Esophagus squamous epithelium (tissue), 4 donors: ENCODE measurements at regions not wholly inside any gene's neighbourhood (a gene's known extent, or its start where the extent isn't known, plus 50 kb on each side); places are given as distances from the start of the nearest gene placed in this dataset.

Experiments
- CTCF ChIP-seq, 6 experiments: fragments of 450-650 bp in 4 of 6; fragments of 200-600 bp in 2 of 6; sonication (generic) in 2 of 6; IDR thresholded peaks; one replicate each; pipeline ENCODE4 v1.5.1; 2016 to 2019; ENCODE audit warnings: antibody characterized with exemption in 6 of 6, mild to moderate bottlenecking in 4 of 6, moderate library complexity in 4 of 6
- POLR2A ChIP-seq, 4 donors: fragments of 450-650 bp; IDR thresholded peaks; one replicate each; pipeline ENCODE4 v1.6.1; 2017; ENCODE audit warnings: antibody characterized with exemption in 4 of 4, mild to moderate bottlenecking in 4 of 4, moderate library complexity in 3 of 4

- TF ChIP-seq CTCF (IDR thresholded peaks at IDR 0.05) (no peak), POLR2A (IDR thresholded peaks at IDR 0.05) (no peak)
These were observed 1124.2 kb downstream of the PCDH7 start for GRCh38 chr4:31844350-31844749.
